T47D (cell line): ENCODE measurements at regions not wholly inside any gene's neighbourhood (a gene's known extent, or its start where the extent isn't known, plus 50 kb on each side); places are given as distances from the start of the nearest gene placed in this dataset.

Source experiments
- DNase-seq, 2 experiments: peaks; one replicate each; pipeline versions ENCODE4 v3.0.0 to v3.0.0-alpha.2; 2011 to 2012; ENCODE audit warnings: low read depth in 1 of 2, low spot score in 1 of 2
- JUND ChIP-seq: IDR thresholded peaks from 2 replicates; pipeline ENCODE4 v1.6.1; 2012; ENCODE audit warnings: low read depth
- in situ Hi-C: cut with HindIII; loops from 2 replicates; pipeline ENCODE4 v1.10.0; 2016; ENCODE audit warnings: low sequenced_read_pairs, low pct_unique_long_range_greater_than_20kb

DNA sequence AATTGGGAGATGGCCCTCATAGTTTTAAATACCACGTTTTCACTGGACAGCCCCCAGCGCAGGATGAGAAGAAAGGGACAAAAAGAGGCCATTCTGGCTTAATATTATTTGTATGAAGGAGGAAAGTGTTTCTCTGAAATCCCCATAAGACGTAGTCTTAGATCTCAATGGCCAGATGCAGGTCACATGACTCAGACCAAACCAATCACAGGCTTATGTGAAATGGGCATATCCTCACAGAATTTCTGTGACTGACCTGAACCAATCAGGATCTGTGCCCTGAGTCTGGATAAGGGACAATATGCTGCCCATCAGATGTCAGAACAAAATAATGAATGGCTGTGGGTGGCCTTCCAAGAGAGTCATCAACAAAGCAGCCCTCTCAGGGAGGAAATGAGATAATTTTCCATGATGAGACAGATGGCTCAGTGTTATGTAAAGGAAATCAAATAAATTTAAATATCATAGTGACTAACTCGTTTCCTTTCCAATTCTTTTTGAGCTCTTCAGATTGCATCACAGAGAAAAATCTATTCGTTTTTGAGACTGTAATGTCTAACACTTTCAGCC lies 1009.5 kb upstream of the TMEM132C start:
- TF ChIP-seq JUND = no peak
- no peak for DNase-seq
- in situ Hi-C loops = no loop called here

- DNase-seq = no peak
- no peak for TF ChIP-seq JUND
- in situ Hi-C loops = no loop called here
Observed at GRCh38 chr12:127260531-127260930, 1006.4 kb upstream of the TMEM132C start.

GRCh38 chr12:127260999-127261398 lies 1006.0 kb upstream of the TMEM132C start:
- TF ChIP-seq JUND = no peak
- in situ Hi-C loops = no loop called here
- DNase-seq = no peak

DNA sequence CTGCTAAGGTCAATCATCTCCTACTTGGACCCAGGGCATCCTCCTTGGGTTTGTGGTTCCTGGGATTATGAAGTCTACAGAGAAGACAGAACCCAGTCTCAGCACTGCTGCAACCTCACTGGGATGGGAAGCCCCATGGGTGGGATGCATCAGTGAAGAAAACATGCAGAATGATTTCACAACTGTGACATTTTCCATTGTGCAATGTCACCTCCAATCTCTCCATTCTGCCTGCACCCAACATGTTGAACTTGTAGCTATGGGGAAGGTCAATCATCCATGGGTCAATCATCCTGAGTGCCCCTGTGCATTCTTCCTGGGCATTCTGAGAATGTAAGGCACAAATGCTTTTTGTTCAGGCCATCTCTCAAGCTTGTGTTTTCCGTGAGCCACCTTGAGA lies 1004.4 kb upstream of the TMEM132C start:
- no peak for TF ChIP-seq JUND
- in situ Hi-C loops = no loop called here
- DNase-seq = no peak

DNA sequence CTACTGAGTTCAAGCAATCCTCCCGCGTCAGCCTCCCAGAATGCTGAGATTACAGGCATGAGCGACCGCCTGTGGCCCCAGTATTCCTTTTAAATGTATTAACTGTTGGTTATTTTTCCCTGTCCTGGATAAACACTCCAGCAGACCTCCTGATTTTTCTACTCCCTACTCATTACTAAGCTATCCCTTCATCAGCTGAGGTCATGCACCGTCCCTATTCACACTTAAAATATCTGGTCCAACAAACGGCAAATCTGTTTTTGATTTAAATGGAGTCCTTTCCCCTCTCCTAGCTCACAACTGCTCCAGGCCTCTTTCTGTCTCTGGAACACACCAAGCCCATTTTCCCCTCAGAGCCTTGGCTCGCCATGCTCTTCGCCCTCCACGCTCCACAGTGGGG lies 1003.3 kb upstream of the TMEM132C start:
- in situ Hi-C loops = no loop called here
- no peak for DNase-seq
- no peak for TF ChIP-seq JUND

GRCh38 chr12:127267128-127267527 lies 999.8 kb upstream of the TMEM132C start:
- no peak for DNase-seq
- in situ Hi-C loops = no loop called here

GRCh38 chr12:127268213-127268612 lies 998.8 kb upstream of the TMEM132C start:
- no peak for DNase-seq
- in situ Hi-C loops = no loop called here
- no peak for TF ChIP-seq JUND

More at GRCh38 chr12:127267128-127267527, 999.8 kb upstream of the TMEM132C start:
- no peak for TF ChIP-seq JUND

GRCh38 chr12:127268706-127269425 lies 998.1 kb upstream of the TMEM132C start:
- no peak for TF ChIP-seq JUND
- in situ Hi-C loops = no loop called here
- no peak for DNase-seq

DNA sequence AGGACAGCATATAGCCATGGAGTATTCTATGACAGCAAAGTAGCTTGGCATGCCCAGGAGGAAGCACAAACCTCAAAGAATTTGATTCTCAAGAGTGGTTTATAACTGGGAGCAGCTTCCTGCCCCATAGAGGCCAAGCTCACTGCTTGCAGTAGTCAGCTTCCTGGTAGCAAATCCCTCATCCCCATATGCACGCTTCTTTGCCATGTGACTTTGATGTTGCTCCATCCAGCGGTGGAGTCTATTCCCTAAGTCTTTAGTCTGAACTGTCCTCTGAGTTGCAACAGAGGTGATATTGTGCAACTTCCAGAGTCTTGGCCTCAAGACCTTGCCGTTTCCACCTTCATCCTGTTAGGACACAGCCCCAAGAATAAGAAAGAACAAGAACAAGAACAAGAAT lies 996.8 kb upstream of the TMEM132C start:
- DNase-seq = no peak
- in situ Hi-C loops = no loop called here
- TF ChIP-seq JUND = no peak

DNA sequence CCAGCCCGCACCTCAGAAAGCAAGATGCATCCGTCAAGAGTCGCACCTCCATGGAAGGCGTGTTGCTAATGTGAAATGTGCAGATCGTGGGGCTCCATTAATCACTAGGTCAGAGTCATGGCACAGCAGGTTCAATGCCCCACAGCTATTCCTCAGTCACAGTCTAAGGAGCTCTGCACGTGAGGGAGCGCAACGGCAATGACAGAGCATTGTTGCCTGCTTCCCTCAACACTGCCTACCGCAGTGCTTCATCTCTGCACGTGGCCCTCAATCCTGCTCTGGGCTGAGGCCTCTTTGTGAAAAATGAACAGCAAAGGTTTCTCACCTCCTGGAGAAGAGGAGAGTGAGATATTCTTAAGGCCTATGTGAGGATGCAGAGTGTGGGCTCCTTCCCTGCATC lies 995.2 kb upstream of the TMEM132C start:
- no peak for DNase-seq
- in situ Hi-C loops = no loop called here
- TF ChIP-seq JUND = no peak

- no peak for TF ChIP-seq JUND
- in situ Hi-C loops = no loop called here
Observed at GRCh38 chr12:127272864-127273263, 994.1 kb upstream of the TMEM132C start.

GRCh38 chr12:127273626-127274025 lies 993.3 kb upstream of the TMEM132C start:
- in situ Hi-C loops = no loop called here
- TF ChIP-seq JUND = no peak
- DNase-seq = no peak

More at GRCh38 chr12:127272864-127273263, 994.1 kb upstream of the TMEM132C start:
- no peak for DNase-seq

DNA sequence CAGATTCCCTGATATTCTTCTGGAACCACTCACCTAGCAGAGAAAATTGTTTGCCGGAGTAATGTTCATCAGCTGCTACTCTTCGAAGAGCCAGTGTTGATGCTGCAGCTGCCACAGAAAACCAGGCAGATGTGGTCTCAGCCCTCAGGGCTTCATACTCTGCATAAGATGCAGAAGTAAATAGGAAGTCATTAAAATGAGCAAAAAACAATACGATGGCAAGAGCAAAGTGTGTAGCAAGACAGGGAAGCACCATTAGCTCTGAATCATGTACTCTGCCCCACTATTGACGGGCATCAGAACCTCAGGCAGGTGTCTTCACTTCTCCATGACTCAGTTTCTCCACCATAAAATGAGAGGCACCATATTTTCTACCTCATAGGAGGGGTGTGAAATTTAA lies 991.6 kb upstream of the TMEM132C start:
- TF ChIP-seq JUND = no peak
- in situ Hi-C loops = no loop called here
- no peak for DNase-seq

DNA sequence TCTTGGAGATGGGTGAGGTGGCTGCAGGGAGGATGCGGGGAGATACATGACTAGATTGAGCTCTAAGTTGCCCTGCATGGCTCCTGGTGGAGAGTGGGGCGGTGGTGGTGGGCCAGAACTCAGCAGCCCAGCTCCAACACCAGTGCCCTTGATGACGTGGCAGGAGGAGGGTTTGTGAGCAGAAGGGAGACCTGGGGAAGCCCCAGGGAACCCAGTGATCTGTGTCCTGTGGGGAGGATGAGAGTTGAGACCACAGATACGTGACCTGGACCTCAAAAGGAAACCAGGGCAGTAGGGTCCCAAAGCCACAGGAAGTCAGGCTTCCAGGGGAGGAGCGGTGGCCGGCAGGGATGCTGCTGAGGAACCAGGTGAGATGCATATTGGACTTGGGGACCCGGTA lies 989.1 kb upstream of the TMEM132C start:
- in situ Hi-C loops = no loop called here
- no peak for DNase-seq
- TF ChIP-seq JUND = no peak
